ENCODE measurements at regions not wholly inside any gene's neighbourhood (a gene's known extent, or its start where the extent isn't known, plus 50 kb on each side); places are given as distances from the start of the nearest gene placed in this dataset.

GRCh38 chr2:76640905-76641304 lies 881.3 kb downstream of the LRRTM4 start:
- TF ChIP-seq ZFX (IDR thresholded peaks at IDR 0.05) (no peak), CTCF (conservative IDR thresholded peaks at IDR 0.05) (no peak)

All from C4-2B (cell line).